NCI-H187 treated with DMSO at 0.1 percent for 48 hours (cell line): ENCODE measurements at regions not wholly inside any gene's neighbourhood (a gene's known extent, or its start where the extent isn't known, plus 50 kb on each side); places are given as distances from the start of the nearest gene placed in this dataset.

Experiments
- DNase-seq: peaks from one replicate; lab custom pipeline; 2025; lab: John Stamatoyannopoulos, UW

DNA sequence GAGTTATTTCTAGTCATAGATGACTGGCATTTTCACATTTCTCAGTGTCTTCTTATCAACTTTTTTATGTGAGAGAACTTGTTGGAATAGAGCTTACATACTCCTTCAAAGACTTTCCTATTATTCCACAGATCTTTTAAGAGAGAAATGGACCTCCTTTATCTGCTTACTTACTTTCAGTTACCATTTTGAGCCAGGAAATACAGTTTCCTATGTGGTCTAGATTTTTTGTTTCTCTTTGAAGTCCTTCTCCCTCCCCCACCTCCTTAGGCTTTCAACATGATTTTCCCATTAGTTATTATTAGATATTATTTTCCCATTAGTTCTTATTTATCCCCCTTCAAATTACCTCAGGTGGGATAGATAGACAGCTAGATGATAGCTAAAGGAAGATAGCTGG lies 289.1 kb upstream of the ITGA1 start:
- DNase-seq, result no peak

GRCh38 chr5:52502460-52502999 lies 285.2 kb upstream of the ITGA1 start:
- DNase-seq, result peak; percentile 89

DNA sequence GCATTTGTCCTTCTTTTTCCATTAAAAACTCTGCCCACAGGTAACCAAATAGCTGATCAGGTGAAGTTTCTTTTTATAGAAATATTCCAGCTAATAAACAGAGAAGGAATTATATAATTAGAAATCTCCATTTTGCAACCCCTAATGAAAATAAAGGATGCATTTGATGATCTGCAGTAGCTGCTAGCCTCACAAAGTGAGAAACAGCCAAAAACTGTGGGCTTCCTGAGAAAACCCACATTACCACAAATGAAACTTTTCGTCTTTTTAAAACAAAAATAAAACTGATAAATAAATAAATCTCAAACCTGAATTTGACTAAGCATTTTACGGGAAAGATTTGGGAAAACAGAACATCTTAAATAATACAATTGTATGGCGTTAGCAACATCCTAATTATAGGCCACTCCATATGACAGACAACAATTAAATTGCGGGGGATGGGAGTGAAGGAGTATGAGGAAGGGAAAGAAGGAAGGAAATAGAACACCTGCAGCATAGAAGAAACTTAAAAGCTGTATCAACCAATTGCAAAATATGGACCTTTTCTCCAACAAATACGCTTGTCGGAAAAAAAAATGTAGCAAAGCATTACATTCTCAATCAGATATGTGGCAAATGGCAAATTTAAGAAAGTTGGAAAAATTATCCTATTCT lies 283.0 kb upstream of the ITGA1 start:
- DNase-seq, result peak; percentile 67

DNA sequence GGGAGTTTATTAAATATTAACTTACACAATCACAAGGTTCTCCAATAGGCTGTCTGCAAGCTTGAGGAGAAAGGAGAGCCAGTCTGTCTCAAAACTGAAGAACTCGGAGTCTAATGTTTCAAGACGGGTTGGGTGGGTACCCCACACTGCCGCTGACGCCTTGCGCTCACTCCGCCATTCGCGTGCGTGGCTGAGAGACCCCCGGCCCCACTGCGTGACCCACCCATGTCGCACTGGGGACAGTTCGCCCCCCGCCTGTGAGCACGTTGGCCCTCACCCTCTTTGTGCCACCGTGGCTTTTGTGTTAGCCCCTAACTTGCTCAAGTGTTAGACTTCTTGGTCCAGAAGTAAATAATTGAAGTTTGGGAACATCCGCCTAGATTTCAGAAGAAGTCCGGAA lies 270.0 kb upstream of the ITGA1 start:
- DNase-seq, result no peak

GRCh38 chr5:52520171-52520570 lies 267.5 kb upstream of the ITGA1 start:
- no peak for DNase-seq

DNA sequence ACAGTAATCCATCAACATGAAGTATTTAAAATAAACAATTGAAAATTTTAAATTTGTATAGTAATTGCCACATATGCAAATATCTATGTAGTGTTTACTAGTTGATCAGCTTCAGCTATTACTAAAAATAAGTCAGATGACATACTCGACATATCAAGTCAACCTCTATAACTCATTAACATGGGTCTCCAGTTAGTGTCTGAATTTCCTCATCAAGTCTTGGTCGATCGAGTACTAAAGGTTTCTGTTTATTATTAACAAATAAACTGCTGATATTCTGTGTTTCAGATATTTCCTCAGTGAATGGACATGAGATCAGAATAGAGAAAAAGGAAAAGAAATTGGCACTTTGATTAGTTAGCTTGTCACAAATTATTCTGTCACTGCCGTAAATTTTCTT lies 266.5 kb upstream of the ITGA1 start:
- DNase-seq, result no peak

DNA sequence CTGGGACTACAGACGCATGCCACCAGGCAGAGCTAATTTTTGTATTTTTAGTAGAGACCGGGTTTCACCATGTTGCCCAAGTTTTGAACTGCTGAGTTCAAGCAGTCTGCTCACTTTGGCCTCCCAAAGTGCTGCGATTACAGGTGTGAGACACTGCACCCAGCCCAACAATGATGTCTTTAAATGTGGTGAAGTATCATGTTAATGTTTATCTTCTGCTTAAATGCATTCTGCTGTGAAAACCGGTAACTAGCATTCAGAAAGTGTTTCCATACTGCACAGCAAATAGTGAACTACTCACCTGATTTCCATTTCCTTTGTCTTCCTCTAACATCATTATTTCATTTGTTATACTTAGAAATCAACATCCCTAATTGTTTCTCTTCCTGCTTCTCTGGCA lies 264.0 kb upstream of the ITGA1 start:
- no peak for DNase-seq

DNA sequence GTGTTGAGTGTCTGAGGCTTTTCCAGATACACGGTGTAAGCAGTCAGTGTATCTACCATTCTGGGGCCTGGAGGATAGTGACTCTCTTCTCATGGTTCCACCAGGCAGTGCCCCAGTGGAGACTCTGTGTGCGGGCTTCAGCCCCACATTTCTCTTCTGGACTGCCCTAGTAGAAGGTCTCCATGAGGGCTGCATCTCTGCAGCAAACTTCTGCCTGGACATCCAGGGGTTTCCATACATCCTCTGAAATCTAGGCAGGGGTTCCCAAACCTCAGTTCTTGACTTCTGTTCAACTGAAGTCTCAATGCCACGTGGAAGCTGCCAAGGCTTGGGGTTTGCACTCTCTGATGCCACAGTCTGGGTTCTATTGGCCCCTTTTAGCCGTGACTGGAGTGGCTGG lies 256.6 kb upstream of the ITGA1 start:
- DNase-seq, result no peak

DNA sequence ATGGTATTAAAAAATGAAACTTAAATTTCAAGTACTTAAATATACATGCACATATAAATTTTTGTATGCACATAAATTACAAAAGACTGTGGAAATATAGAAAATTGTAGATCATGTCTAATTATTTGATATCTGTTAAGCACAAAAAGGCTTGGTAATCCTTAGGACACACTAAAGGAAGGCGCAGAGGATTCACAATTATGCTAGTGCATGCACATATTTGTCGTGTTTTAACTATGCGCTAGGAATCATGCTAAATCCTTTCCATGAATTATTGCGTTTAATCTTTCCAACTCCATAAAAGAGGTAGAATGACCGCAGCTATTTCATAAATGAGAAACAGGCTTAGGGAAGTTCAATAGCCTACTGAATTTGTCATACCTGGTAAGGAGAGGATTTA lies 244.1 kb upstream of the ITGA1 start:
- no peak for DNase-seq

DNA sequence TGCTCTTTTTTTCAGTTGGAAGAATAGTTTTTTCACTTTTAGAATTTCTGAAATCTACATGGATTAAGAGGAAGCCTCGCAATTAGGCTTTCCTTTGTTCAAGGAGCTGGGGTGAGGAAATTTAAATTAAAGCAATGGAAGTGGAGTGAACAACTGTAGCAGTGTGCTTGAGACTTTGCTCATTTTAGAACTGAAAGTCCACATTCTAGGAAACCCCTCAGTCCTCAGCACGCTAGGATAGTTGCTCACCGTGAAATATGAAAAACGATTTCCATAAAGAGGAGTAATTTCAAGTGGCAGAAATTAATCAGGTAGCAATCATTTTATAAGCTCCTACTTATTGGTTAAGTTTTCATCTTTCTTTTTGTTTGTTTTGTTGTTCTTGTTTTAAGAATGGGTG lies 243.0 kb upstream of the ITGA1 start:
- no peak for DNase-seq

DNA sequence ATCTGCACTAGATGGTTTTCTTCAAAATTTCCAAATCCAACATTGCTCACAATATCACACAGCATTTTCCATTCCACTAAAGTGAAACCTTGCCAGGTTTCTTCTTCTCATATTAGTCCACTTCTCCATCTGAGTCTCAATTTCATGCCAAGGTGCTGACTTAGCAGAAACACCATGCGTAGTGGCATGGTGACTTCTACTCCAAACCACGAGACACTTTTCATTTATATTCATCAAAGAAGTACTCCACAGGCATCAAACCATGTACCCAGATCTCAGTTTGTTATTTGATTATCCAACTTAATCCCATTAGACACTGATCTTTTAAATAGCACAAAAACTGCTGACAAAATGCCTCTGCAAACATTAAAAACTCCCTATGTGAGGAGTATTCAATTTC lies 233.4 kb upstream of the ITGA1 start:
- DNase-seq, result no peak

- peak; percentile 40 for DNase-seq
Measured at GRCh38 chr5:52560366-52560765, 227.3 kb upstream of the ITGA1 start.

DNA sequence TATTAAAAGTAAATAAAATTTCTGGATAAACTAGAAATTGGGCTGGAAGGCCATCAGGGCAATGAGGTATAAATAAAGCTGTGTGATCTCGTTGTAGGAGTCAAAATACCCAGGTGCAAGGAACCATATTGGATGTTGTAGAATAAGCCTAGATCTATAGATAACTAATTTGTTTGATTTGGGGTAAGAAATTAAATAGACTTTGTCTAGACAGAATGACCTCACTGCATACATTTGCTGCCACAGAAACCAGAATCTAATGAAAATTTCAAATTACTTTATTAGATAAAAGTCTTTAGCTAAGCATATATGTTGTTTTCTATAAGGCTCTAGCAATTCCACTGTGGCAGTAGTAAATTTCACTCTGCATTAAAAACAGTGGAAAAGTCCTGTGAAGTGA lies 225.2 kb upstream of the ITGA1 start:
- DNase-seq, result no peak

GRCh38 chr5:52564587-52564986 lies 223.1 kb upstream of the ITGA1 start:
- DNase-seq, result no peak

DNA sequence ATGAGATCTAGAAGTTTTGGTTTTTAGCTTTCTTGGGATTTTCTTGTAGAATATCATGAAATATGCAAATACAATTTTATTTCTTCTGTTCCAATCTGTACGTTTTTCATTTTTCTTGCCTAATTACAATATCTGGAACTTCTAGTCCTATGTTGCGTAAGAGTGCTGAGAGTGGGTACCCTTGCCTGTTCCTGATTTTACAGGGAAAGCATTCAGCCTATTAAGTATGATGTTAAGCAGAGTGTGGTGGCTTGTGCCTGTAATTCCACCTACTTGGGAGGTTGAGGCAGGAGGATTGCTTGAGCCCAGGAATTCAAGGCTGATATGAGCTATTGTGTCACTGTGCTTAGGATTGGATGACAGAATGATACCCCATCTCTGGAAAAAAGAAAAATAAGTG lies 210.2 kb upstream of the ITGA1 start:
- no peak for DNase-seq

- no peak for DNase-seq
Measured at GRCh38 chr5:52579391-52579790, 208.3 kb upstream of the ITGA1 start.

- DNase-seq, result no peak
Measured at GRCh38 chr5:52580921-52581320, 206.8 kb upstream of the ITGA1 start.

DNA sequence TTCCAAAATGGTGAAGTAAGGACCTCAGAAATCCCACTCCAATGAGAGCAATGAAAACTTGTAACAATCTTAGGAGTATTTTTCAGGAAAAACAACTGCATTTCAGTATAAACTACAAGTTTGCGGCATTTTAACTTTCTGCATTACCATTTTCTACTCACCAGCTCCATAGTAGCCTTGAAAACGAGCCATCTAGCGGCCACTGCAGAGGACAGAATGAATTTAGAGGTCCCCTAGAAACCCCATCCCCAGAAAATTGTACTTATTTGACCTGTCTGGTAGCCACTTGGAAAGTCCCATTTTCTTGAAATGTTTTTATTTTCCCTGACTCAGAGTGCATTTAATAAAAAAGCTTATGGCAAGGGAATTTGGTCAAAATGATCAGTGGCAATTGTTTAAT lies 205.4 kb upstream of the ITGA1 start:
- DNase-seq, result no peak

GRCh38 chr5:52587131-52587530 lies 200.6 kb upstream of the ITGA1 start:
- DNase-seq, result no peak

GRCh38 chr5:52597625-52598024 lies 190.1 kb upstream of the ITGA1 start:
- DNase-seq, result no peak

DNA sequence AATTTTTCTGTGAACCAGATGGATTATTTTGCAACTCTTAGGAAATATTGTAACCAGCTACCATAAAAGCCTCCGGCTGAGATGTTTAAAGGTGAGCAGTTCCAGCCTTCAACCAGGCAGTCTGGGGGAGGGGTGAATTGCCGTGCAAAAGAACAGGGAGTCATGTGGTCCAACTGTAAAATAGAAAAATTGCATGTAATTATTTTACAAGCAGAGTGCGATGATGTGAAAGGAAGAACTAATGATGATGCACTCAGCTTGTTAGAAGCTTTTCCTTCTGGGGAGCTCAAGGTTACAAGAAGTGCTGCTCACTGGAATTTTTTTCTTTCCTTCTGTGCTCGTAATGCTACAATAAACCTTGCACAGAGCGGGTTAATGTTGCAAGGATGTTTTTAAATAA lies 188.7 kb upstream of the ITGA1 start:
- no peak for DNase-seq

GRCh38 chr5:52603778-52604554 lies 183.8 kb upstream of the ITGA1 start:
- DNase-seq, result no peak
